Stimulated activated naive CD8-positive, alpha-beta T cell treated with anti-CD3 and anti-CD28 coated beads, Interleukin-15, amount 100 ng/mL, for 72 hours (primary cell): ENCODE measurements at regions not wholly inside any gene's neighbourhood (a gene's known extent, or its start where the extent isn't known, plus 50 kb on each side); places are given as distances from the start of the nearest gene placed in this dataset.
"Not testable (repeated sequence)": the region's sequence is repeated elsewhere in the genome, so short reads cannot be mapped to it uniquely, and the experiment has no call there.

ENCODE experiments used
- ATAC-seq: fragments of 150-1000 bp; cut with Tn5 transposase; 2 replicates; pipeline ENCODE4 v1.10.0; 2021; ENCODE audit warnings: mild to moderate bottlenecking, moderate library complexity
- DNase-seq, 2 donors: peaks; one replicate each; pipeline ENCODE4 v3.0.0; 2021 to 2022
- H3K27ac Mint-ChIP-seq, 2 donors: one replicate each; pipeline ENCODE4 v1.8.0; 2022; ENCODE audit warnings: mild to moderate bottlenecking in 2 of 2, mixed read lengths in 2 of 2, moderate library complexity in 2 of 2
- H3K27me3 Mint-ChIP-seq: one replicate; pipeline ENCODE4 v1.8.0; 2022; ENCODE audit warnings: mixed read lengths
- H3K4me1 Mint-ChIP-seq: one replicate; pipeline ENCODE4 v1.8.0; 2022; ENCODE audit warnings: mild to moderate bottlenecking, mixed read lengths
- H3K4me3 Mint-ChIP-seq, 2 donors: one replicate each; pipeline ENCODE4 v1.8.0; 2022; ENCODE audit warnings: mild to moderate bottlenecking in 2 of 2, mixed read lengths in 2 of 2, moderate library complexity in 1 of 2
- H3K9me3 Mint-ChIP-seq, 2 donors: one replicate each; pipeline ENCODE4 v1.8.0; 2022; ENCODE audit warnings: mixed read lengths in 2 of 2

DNA sequence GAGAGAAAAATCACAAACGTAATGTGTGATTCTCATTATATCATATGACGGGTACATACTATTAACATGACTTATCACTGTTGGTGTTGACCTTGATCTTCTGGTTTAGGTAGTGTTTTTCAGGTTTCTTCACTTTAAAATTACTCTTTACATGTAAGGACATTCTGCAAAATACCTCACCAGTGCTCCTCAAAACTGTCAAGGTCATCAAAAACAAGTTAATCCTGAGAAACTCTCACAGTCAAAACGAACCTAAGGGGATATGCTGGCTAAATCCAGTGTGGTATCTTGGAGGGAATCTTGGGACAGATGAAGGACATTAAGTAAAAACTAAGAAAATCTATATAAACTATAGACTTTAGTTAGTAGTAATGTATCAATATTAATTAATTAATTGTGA, 499.8 kb downstream of the IRS1 start:
- Mint-ChIP-seq H3K27me3 (peaks cover 11% of the 10 kb centered on the region), H3K9me3 (no peaks in the 10 kb centered on the region), H3K4me1 (no peaks in the 10 kb centered on the region), H3K4me3 (no peak overlapping the region), H3K27ac (no peak overlapping the region)
- DNase-seq (no peak), ATAC-seq (no peak)

DNA sequence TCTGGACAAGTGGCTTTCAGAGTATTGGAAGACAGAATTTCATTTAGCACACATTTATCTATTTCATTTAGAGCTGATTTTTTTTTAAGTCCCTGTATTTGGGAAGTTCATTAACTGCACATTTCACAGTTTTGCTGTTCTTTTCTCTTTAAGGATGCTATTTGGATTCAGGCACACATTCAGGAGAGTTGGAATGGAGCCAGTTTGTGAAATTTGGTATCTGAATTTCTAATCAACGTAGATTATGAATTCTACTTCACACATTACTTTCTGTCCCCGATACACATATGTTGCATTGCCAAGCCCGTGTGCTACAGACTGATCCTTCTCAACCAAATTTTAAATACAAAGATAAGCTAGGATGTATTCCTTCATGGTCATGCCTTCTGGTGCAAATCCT, 503.9 kb downstream of the IRS1 start:
- no peak for DNase-seq
- ATAC-seq: no peak
- peaks cover 5 to 21% of the 10 kb centered on the region in 2 donors for H3K9me3 Mint-ChIP-seq
- peaks cover 2% of the 10 kb centered on the region for H3K27me3 Mint-ChIP-seq
- H3K4me3 Mint-ChIP-seq: no peak overlapping the region
- no peak overlapping the region for H3K27ac Mint-ChIP-seq
- H3K4me1 Mint-ChIP-seq: no peaks in the 10 kb centered on the region

DNA sequence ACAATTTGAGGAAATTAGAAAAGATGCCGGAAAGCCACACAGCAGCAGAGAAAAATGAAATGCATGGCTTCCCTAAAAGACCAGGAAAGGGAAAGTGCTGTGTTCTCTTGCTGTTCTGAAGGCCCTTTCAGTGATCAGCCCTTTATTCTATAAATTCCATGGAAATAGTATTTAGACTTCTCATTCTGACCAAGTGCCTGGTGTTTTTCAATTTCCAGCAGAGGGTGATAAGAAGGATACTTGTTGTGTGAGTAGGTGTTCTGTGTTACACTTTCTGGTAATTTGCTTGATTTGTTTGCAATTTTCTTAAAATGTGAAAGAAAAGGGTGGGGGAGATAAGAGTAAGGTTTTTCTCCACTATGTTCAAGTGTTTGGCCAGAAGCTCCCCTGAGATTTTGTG, 504.5 kb downstream of the IRS1 start:
- Mint-ChIP-seq H3K4me1 (no peaks in the 10 kb centered on the region), H3K9me3 (peaks cover 5 to 21% of the 10 kb centered on the region in 2 donors), H3K27me3 (no peaks in the 10 kb centered on the region), H3K4me3 (no peak overlapping the region), H3K27ac (no peak overlapping the region)
- ATAC-seq (no peak), DNase-seq (no peak)

DNA sequence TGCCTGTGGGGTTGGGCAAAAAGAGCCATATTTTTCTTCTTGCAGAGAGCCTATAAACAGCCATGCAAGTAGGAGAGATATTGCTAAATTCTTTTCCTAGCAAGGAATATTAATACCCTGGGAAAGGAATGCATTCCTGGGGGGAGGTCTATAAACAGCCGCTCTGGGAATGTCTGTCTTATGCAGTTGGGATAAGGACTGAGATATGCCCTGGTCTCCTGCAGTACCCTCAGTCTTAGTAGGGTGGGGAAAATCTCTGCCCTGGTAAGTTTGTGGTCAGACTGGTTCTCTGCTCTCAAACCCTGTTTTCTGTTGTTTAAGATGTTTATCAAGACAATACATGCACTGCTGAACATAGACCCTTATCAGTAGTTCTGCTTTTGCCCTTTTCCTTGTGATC, 508.3 kb downstream of the IRS1 start:
- H3K27ac Mint-ChIP-seq, H3K4me1 Mint-ChIP-seq, DNase-seq, H3K4me3 Mint-ChIP-seq, ATAC-seq, H3K27me3 Mint-ChIP-seq: not testable (repeated sequence)
- peaks cover 5 to 28% of the 10 kb centered on the region in 2 donors for H3K9me3 Mint-ChIP-seq

DNA sequence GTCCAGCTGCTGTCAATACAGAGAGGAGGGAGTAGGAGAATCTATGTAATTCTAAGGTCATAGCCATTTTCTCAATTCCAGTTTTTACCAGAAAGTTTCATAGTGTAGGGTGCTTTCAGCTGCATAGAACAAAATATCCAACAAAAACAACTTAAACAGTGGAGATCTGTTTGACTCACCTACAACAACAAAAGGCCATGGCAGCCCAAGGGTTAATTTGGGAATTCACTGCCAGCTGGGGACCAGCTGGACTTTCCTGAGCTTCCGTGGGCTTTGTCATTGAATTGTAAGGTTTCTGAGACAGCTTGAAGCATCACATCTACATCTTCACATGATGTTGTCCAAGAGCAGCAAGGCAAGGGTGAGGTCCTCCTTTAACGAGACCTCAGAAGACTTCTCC, 512.7 kb downstream of the IRS1 start:
- Mint-ChIP-seq H3K9me3 (peaks cover 5 to 14% of the 10 kb centered on the region in 2 donors), H3K27me3 (no peaks in the 10 kb centered on the region), H3K27ac (peak overlapping the region in 1 of 2 donors; percentile 22), H3K4me3 (no peak overlapping the region), H3K4me1 (no peaks in the 10 kb centered on the region)
- ATAC-seq (no peak), DNase-seq (no peak)

DNA sequence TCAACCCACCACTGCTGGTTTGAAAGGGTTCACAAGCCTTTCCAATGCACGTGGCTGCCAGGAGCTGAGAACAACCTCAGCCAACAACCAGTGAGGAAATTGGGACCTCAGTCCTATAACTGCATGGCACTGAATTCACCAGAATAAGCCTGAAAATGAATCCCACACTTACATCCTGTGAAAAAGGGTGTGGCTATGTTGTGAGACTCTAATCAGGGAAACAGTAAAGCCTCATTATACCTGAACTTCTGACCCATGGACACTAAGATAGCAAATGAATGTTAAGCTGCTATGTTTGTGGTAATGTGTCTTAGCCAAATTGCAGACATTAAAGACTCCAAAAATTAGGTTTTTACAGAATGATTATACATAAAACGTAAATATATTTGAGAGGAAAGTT, 515.8 kb downstream of the IRS1 start:
- DNase-seq (no peak), ATAC-seq (no peak)
- no peaks in the 10 kb centered on the region for H3K9me3 Mint-ChIP-seq
- H3K4me1 Mint-ChIP-seq: no peaks in the 10 kb centered on the region
- no peak overlapping the region for H3K27ac Mint-ChIP-seq
- no peak overlapping the region for H3K4me3 Mint-ChIP-seq
- H3K27me3 Mint-ChIP-seq: peaks cover 12% of the 10 kb centered on the region

DNA sequence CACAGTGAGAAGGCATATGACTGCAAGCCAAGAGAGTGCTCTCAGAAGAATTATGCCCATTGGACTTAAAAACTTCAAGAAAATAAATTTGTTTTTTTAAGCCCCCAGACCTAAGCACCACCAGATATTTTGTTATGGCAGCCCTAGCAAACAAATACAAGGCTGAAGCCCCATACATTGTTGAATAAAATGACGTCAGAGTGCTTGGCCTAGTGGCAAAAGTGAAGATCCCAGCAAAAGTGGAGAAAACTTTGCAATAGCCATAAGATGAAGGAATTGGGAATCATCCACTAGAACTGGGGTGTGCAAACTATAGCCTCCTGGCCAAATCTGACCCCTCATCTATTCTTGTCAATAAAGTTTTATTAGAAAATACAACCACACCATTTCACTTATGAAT, 517.5 kb downstream of the IRS1 start:
- H3K4me1 Mint-ChIP-seq: no peaks in the 10 kb centered on the region
- H3K4me3 Mint-ChIP-seq: no peak overlapping the region
- no peak for ATAC-seq
- no peak for DNase-seq
- H3K27ac Mint-ChIP-seq: no peak overlapping the region
- H3K9me3 Mint-ChIP-seq: no peaks in the 10 kb centered on the region
- H3K27me3 Mint-ChIP-seq: peaks cover 12% of the 10 kb centered on the region

DNA sequence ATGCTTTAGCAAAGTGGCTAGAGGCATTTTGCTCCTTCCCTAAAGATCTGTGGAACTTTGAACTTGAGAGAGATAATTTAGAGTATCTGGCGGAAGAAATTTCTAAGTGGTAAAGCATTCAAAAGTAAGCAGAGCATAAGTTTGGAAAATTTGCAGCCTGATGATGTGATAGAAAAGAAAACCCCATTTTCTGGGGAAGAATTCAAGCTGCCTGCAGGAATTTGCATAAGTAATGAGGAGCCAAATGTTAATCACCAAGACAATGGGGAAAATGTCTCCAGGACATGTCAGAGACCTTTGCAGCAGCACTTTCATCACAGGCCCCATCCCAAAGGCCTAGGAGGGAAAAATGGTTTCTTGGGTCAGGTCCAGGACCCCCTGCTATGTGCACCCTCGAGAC, 519.5 kb downstream of the IRS1 start:
- H3K27me3 Mint-ChIP-seq: peaks cover 12% of the 10 kb centered on the region
- H3K4me1 Mint-ChIP-seq, ATAC-seq, H3K9me3 Mint-ChIP-seq, H3K4me3 Mint-ChIP-seq, H3K27ac Mint-ChIP-seq, DNase-seq: not testable (repeated sequence)

DNA sequence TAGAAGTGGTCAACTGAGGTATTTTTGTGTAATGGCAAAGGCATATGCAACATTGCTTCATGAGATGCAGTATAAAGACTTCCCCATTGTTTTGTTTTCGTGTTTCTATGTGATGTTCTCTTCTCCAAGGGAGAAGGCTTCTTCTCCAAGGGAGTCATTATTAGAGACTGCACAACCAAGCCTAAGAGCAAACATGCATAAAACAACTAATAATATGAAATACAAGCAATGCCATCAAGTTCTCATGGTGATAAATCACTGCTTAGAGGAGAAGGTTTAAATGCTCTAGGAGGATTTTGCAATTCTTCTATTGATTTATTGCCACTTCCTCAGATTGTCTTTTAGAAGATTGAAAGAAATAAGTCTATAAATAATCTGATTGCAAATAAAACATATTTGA, 524.4 kb downstream of the IRS1 start:
- Mint-ChIP-seq H3K4me3 (no peak overlapping the region), H3K4me1 (no peaks in the 10 kb centered on the region), H3K27ac (no peak overlapping the region), H3K9me3 (no peaks in the 10 kb centered on the region), H3K27me3 (peaks cover 15% of the 10 kb centered on the region)
- ATAC-seq (no peak), DNase-seq (no peak)

DNA sequence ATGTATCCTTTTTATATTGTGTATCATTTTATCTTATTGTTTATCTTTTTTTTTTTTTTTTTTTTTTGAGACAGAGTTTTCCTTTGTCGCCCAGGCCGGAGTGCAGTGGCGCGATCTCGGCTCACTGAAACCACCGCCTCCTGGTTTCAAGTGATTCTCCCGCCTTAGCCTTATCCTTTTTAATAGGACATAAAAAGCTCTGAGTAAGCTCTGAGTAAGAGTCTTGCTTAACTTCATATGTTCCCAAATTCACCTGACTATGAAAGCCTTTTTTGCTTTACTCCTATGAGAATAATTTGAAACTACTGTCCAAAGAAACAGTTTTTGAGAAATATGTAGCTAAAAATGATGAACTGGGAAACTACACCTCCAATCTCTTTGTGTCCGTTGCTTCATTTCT, 525.5 kb downstream of the IRS1 start:
- ATAC-seq (no peak), DNase-seq (no peak)
- Mint-ChIP-seq H3K27me3 (peaks cover 19% of the 10 kb centered on the region), H3K9me3 (no peaks in the 10 kb centered on the region), H3K4me3 (no peak overlapping the region), H3K4me1 (no peaks in the 10 kb centered on the region), H3K27ac (no peak overlapping the region)

DNA sequence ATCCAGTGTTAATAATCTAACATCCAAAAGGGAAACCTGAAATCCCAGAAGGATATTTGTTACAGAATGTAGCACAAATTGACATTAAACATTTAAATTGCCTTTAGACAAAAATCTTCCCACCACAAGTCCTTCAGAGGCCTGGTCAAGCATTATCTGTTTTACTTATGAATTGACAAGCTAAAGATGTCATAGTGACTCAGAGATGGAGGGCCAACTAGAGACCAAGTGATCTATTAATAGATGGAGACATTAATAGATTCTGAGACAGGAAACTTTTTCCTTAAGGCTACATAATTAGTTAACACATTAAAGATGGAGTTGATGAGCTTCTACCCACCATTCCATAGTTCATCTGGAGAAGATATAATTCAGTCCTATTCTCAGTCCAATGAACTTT, 526.2 kb downstream of the IRS1 start:
- Mint-ChIP-seq H3K4me1 (no peaks in the 10 kb centered on the region), H3K27me3 (peaks cover 25% of the 10 kb centered on the region), H3K9me3 (no peaks in the 10 kb centered on the region), H3K27ac (no peak overlapping the region), H3K4me3 (no peak overlapping the region)
- ATAC-seq (no peak), DNase-seq (no peak)

DNA sequence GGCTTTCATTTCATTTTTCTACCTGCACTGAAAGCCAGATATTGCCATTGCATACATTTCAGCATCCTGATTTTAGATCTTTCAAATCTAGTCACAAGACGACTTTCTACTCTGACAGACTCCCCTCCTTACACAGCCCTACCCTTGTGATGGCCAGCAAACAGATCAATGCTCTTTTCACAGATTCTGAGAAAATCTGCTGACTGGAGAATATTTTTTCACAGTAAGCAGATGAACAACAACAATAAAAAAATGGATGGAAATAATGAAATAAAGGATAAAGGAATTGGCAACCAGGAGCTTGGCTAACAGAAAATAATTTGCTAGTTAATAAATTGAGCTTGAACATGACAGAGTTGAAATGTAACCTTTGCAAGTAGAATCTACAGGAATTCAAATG, 527.2 kb downstream of the IRS1 start:
- no peak overlapping the region for H3K4me3 Mint-ChIP-seq
- H3K27ac Mint-ChIP-seq: no peak overlapping the region
- ATAC-seq: no peak

DNA sequence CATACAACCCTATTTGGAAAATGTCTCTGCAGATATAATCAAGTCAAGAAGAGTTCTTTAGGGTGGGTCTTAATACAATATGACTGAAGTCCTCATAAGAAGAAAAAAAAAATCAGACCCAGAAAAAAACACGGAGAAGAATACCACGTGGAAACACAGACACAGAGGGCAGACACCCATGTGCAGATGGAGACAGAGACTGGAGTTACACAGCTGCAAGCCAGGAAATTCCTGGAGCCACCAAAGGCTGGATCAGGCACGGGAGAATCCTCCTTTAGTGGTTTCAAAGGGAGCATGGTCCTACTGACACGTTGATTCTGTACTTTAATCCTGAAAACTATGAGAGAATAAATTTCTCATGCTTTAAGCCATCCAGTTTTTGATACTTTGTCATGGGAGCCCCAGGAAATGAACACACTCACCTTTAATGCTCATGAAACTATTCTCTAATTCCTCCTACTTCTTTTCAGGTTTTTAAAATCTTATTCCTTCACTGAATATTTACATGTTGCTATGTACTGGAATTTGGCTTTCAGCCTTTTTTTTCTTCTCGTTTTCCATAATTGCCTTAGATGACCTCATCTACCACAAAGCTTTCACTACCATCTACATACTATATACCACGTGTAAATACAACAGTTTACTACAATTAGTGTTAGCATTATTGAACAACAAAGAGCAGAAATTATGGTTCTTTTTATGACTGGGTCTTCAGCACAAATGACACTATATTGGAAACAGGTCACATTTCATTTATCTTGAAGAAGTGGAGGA, 529.1 kb downstream of the IRS1 start:
- H3K9me3 Mint-ChIP-seq: no peaks in the 10 kb centered on the region
- ATAC-seq (no peak), DNase-seq (no peak)
- H3K27me3 Mint-ChIP-seq: peaks cover 25% of the 10 kb centered on the region
- H3K4me3 Mint-ChIP-seq: no peak overlapping the region
- no peaks in the 10 kb centered on the region for H3K4me1 Mint-ChIP-seq
- H3K27ac Mint-ChIP-seq: no peak overlapping the region

More for the DNA sequence above, 527.2 kb downstream of the IRS1 start:
- Mint-ChIP-seq H3K27me3 (peaks cover 25% of the 10 kb centered on the region), H3K9me3 (no peaks in the 10 kb centered on the region), H3K4me1 (no peaks in the 10 kb centered on the region)
- no peak for DNase-seq

DNA sequence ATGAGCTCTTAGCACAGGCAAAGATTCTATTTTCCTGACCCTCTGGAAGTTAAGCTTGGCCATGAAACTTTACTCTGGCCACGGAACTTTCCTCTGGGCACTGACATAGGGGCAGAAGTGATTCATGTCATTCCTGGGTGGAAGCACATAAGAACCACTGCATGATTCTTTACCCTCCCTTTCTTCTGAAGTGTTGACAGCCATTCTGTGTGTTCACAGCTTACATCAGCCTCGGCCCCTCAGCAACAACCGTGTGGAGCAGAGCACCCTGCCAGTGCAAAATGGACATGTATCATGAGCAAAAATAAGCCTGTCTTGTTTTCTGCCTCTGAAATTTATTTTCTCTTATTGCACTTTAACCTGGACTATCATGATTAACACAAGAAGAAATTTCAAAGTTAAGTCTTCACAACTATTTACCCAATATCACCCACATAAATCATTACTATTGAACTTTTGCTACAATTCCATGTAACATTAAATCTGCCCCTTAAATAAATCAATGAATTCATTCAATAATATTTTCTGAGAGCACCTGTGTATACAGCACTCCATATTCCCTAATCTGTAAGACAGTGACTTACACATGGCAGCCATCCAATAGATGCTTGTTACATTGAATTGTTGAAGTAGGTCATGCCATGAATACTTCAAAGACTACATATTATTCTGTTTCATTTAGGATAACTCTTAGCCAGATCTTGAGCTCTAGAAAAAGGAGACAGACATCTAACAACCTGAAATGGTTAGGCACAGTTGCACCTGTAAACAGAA, 531.9 kb downstream of the IRS1 start:
- Mint-ChIP-seq H3K27ac (no peak overlapping the region), H3K9me3 (no peaks in the 10 kb centered on the region), H3K4me1 (no peaks in the 10 kb centered on the region), H3K27me3 (peaks cover 25% of the 10 kb centered on the region), H3K4me3 (no peak overlapping the region)
- ATAC-seq: no peak
- no peak for DNase-seq

DNA sequence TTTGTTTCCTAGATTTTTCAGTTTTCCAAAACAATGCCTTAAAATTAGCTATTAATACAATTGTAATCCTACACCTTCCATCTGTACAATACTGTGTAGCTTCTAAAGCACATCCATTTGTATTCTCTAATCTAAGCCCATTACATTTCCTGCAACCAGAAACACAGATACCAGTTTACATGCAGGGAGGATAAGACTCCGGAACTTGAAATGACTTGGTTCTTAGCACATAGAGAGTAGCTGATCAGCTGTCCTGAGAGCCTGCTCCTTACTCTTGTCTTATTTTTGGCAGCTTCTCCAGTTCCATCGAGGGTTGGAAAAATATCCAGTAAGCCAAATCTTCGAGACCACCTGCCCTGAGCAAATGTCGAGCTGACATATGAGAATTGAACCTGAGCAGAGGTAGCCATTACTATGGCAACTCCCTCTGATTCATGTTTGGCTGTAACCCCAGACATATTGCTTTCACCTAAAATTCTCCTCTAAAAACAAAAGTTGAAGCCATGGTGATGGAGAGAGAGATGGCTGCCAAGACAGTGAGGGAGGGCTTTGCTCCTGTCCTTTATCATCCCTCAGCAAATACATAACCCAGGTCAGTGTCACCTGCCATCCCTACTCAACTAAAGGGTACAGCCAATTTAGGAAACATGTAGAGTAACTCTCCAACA, 542.8 kb downstream of the IRS1 start:
- no peak overlapping the region for H3K4me3 Mint-ChIP-seq
- no peaks in the 10 kb centered on the region for H3K4me1 Mint-ChIP-seq
- DNase-seq (no peak), ATAC-seq (no peak)
- no peaks in the 10 kb centered on the region for H3K9me3 Mint-ChIP-seq
- H3K27me3 Mint-ChIP-seq: no peaks in the 10 kb centered on the region
- no peak overlapping the region for H3K27ac Mint-ChIP-seq

DNA sequence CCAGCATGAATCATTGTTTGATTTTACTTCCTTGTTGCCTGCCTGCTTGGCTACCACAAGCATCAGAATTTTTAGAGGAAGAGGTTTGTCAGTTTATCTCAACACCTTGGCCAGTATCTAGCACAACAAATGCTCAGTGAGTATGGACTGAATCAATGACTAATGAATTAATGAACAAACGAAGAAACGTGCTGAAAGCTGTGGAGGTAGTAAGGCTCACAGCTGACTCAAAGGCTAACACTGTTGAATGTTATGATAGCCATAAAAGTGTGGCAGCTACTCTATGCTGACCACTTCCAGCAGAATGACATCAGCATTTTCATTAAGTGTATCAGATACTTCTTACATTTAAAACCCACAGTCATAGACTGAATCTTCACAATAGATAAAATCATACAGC, 543.4 kb downstream of the IRS1 start:
- ATAC-seq (no peak), DNase-seq (no peak)
- Mint-ChIP-seq H3K4me1 (no peaks in the 10 kb centered on the region), H3K9me3 (no peaks in the 10 kb centered on the region), H3K27me3 (no peaks in the 10 kb centered on the region), H3K4me3 (no peak overlapping the region), H3K27ac (no peak overlapping the region)
